ENCODE measurements at regions not wholly inside any gene's neighbourhood (a gene's known extent, or its start where the extent isn't known, plus 50 kb on each side); places are given as distances from the start of the nearest gene placed in this dataset.

- no peak for TF ChIP-seq ZNF398 (CRISPR knock-in tag; IDR thresholded peaks at IDR 0.05)
- no peak for TF ChIP-seq KAT2B (IDR thresholded peaks at IDR 0.05; ENCODE audit: low read depth, low read length)
- TF ChIP-seq YY1 (IDR thresholded peaks at IDR 0.05; ENCODE audit: borderline replicate concordance in 1 of 3, control insufficient read depth in 1 of 3, extremely low read depth in 1 of 3, insufficient read depth in 3 of 3, insufficient read length in 1 of 3, insufficient replicate concordance in 2 of 3, low read depth in 1 of 3, low read length in 2 of 3), result no peak
- TF ChIP-seq, protein P1, sequence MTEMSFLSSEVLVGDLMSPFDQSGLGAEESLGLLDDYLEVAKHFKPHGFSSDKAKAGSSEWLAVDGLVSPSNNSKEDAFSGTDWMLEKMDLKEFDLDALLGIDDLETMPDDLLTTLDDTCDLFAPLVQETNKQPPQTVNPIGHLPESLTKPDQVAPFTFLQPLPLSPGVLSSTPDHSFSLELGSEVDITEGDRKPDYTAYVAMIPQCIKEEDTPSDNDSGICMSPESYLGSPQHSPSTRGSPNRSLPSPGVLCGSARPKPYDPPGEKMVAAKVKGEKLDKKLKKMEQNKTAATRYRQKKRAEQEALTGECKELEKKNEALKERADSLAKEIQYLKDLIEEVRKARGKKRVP (CRISPR knock-in tag; IDR thresholded peaks at IDR 0.05), result no peak
- no peak for TF ChIP-seq ZBTB1 (CRISPR knock-in tag; IDR thresholded peaks at IDR 0.05; ENCODE audit: borderline replicate concordance, low read depth)
- TF ChIP-seq, protein P2, sequence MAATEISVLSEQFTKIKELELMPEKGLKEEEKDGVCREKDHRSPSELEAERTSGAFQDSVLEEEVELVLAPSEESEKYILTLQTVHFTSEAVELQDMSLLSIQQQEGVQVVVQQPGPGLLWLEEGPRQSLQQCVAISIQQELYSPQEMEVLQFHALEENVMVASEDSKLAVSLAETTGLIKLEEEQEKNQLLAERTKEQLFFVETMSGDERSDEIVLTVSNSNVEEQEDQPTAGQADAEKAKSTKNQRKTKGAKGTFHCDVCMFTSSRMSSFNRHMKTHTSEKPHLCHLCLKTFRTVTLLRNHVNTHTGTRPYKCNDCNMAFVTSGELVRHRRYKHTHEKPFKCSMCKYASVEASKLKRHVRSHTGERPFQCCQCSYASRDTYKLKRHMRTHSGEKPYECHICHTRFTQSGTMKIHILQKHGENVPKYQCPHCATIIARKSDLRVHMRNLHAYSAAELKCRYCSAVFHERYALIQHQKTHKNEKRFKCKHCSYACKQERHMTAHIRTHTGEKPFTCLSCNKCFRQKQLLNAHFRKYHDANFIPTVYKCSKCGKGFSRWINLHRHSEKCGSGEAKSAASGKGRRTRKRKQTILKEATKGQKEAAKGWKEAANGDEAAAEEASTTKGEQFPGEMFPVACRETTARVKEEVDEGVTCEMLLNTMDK (IDR thresholded peaks at IDR 0.05; ENCODE audit: borderline replicate concordance, insufficient read depth, low read depth, low read length, poor library complexity, severe bottlenecking), result no peak
- TF ChIP-seq MEIS2 (IDR thresholded peaks at IDR 0.05; ENCODE audit: partially characterized antibody), result no peak
These were observed 202.5 kb downstream of the NUFIP1 start (continued) for GRCh38 chr13:44786756-44787155.
